Fibroblast of lung (primary cell): ENCODE measurements at regions not wholly inside any gene's neighbourhood (a gene's known extent, or its start where the extent isn't known, plus 50 kb on each side); places are given as distances from the start of the nearest gene placed in this dataset.

Source experiments
- DNase-seq, 2 donors: peaks; one replicate each; pipeline versions ENCODE4 v3.0.0 to v3.0.0-alpha.2; 2010; ENCODE audit warnings: low read depth in 2 of 2
- H2AFZ ChIP-seq: 2 replicates; pipeline ENCODE4 v1.5.1; 2012; ENCODE audit warnings: low read length, control low read depth, inconsistent platforms
- H3K27ac ChIP-seq: 2 replicates; pipeline ENCODE4 v1.5.1; 2011; ENCODE audit warnings: low read length, control low read depth; ENCODE audit not compliant: insufficient read depth
- H3K27me3 ChIP-seq: 2 replicates; pipeline ENCODE4 v1.5.1; 2011; ENCODE audit warnings: mild to moderate bottlenecking, low read length; ENCODE audit not compliant: control insufficient read depth, insufficient read depth
- H3K36me3 ChIP-seq: 2 replicates; pipeline ENCODE4 v1.5.1; 2011; ENCODE audit warnings: low read length; ENCODE audit not compliant: control insufficient read depth, insufficient read depth
- H3K4me1 ChIP-seq: 2 replicates; pipeline ENCODE4 v1.5.1; 2011; ENCODE audit warnings: low read length; ENCODE audit not compliant: control insufficient read depth, insufficient read depth; ENCODE audit errors: extremely low read depth
- H3K4me2 ChIP-seq: 2 replicates; pipeline ENCODE4 v1.5.1; 2011; ENCODE audit warnings: low read length, control low read depth; ENCODE audit not compliant: insufficient read depth; ENCODE audit errors: extremely low read depth
- H3K4me3 ChIP-seq, 4 experiments: fragments of 200-600 bp in 1 of 4; sonication (generic) in 1 of 4; replicated peaks in 1 of 4; 2 replicates each; pipeline ENCODE4 v1.5.1; 2011 to 2016; ENCODE audit warnings: low read length in 4 of 4, low read depth in 3 of 4, mild to moderate bottlenecking in 3 of 4, control low read depth in 2 of 4, inconsistent platforms in 1 of 4, mixed read lengths in 1 of 4; ENCODE audit not compliant: insufficient read depth in 1 of 4; ENCODE audit errors: control extremely low read depth in 1 of 4
- H3K79me2 ChIP-seq: 2 replicates; pipeline ENCODE4 v1.5.1; 2012; ENCODE audit warnings: mild to moderate bottlenecking, low read length, inconsistent platforms; ENCODE audit not compliant: control insufficient read depth, insufficient read depth
- H3K9ac ChIP-seq: 2 replicates; pipeline ENCODE4 v1.5.1; 2011; ENCODE audit warnings: mild to moderate bottlenecking, low read length, control low read depth; ENCODE audit not compliant: insufficient read depth
- H3K9me3 ChIP-seq: 2 replicates; pipeline ENCODE4 v1.5.1; 2012; ENCODE audit warnings: low read depth, low read length; ENCODE audit not compliant: control insufficient read depth, insufficient read depth
- H4K20me1 ChIP-seq: 2 replicates; pipeline ENCODE4 v1.5.1; 2011; ENCODE audit warnings: low read length; ENCODE audit not compliant: control insufficient read depth, insufficient read depth; ENCODE audit errors: extremely low read depth
- EZH2 ChIP-seq: IDR thresholded peaks from 2 replicates; pipeline ENCODE4 v1.5.1; 2012; ENCODE audit warnings: low read length, control low read depth, mild to moderate bottlenecking; ENCODE audit errors: missing control alignments
- TF ChIP-seq, protein P1 (sequence below), 2 donors: IDR thresholded peaks in 1 of 2; conservative IDR thresholded peaks in 1 of 2; 1 replicate in 1 of 2; 2 replicates in 1 of 2; pipeline ENCODE4 v1.5.1; 2011 to 2012; ENCODE audit warnings: low read length in 2 of 2, control low read depth in 1 of 2, inconsistent platforms in 1 of 2, low read depth in 1 of 2, mild to moderate bottlenecking in 1 of 2

DNA sequence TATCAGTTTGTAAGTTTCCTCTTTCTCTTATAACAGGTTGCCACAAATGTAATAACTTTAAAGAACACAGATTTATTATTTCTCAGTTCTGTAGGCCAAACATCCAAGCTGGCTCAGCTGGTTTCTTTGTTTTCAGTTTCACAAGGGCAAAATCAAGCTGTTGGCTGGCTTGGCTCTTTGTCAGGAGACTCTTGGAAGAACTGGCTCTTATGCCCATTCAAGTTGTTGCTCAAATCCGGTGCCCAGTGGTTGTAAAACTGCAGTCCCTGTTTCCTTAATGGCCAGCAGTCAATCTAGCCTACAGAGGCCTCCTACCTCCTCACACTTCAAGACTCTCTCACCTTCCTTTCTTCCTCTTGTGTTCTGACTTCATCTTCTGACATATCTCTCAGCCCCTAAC, 1171.0 kb downstream of the MRPL39 start:
- Histone ChIP-seq H3K27ac (no peak overlapping the region), H3K4me1 (no peaks in the 10 kb centered on the region), H4K20me1 (no peaks in the 10 kb centered on the region), H3K9ac (no peak overlapping the region), H3K27me3 (no peaks in the 10 kb centered on the region), H3K4me2 (no peak overlapping the region), H2AFZ (no peak overlapping the region), H3K79me2 (no peaks in the 10 kb centered on the region), H3K9me3 (no peaks in the 10 kb centered on the region), H3K36me3 (no peaks in the 10 kb centered on the region), H3K4me3 (no peak overlapping the region)
- no peak for DNase-seq
- TF ChIP-seq EZH2 = no peak
- TF ChIP-seq, protein P1, sequence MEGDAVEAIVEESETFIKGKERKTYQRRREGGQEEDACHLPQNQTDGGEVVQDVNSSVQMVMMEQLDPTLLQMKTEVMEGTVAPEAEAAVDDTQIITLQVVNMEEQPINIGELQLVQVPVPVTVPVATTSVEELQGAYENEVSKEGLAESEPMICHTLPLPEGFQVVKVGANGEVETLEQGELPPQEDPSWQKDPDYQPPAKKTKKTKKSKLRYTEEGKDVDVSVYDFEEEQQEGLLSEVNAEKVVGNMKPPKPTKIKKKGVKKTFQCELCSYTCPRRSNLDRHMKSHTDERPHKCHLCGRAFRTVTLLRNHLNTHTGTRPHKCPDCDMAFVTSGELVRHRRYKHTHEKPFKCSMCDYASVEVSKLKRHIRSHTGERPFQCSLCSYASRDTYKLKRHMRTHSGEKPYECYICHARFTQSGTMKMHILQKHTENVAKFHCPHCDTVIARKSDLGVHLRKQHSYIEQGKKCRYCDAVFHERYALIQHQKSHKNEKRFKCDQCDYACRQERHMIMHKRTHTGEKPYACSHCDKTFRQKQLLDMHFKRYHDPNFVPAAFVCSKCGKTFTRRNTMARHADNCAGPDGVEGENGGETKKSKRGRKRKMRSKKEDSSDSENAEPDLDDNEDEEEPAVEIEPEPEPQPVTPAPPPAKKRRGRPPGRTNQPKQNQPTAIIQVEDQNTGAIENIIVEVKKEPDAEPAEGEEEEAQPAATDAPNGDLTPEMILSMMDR (conservative IDR thresholded peaks at IDR 0.05 in 1 of 2, IDR thresholded peaks at IDR 0.05 in 1 of 2; ENCODE audit: low read depth in 1 of 2, low read length in 2 of 2) = no peak

DNA sequence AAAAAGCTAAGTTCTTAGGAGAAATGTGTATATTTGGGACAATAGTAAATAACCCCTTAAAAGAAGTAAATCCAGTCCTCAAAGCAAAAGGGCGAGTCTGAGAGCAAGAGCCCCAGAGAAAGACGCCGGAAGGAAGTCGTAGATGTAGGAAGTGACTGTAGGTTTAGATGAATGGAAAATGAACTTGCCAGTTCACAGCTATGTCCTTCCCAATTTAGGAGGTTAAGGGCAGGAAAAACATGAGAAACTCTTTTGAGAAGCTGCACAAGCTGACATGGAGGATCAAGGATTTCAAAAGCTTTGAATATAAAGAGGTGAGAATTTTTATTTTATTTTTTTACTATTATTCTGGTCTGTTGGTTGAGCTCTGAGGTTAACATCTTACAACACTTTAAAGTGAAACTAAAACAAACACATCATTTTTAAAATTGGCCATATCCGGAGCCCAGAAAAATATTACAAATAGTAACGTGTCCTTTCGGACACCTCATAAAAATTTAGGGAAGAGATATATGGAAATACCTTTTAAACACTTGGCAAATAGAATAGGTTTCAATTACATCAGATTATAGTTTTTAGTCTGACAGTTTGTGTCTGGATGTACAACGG, 1178.6 kb downstream of the MRPL39 start:
- DNase-seq = peak in 1 of 2 donors; percentile 7
- peak overlapping the region in 1 of 4 experiments; percentile 21 for H3K4me3 ChIP-seq

DNA sequence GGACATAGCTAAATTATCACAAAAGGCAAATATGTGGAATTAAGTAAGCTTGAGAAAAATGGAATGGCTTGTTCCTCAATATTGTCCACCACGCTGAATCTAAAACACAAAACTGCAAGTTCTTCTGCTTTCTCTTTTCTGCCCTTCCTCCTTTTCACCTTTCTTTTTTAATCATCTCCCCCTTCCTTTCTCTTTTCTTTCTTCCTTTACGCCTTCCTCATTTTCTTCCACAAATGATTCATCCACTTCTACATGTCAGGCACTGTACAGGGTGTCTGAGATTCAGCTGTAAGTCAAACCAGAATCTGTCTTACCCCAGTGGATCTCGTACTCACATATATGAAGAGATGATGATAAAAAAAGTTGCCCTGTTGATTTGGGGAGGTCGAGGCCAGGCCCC, 1182.5 kb downstream of the MRPL39 start:
- Histone ChIP-seq H3K9me3 (no peaks in the 10 kb centered on the region), H3K27me3 (no peaks in the 10 kb centered on the region), H3K27ac (no peak overlapping the region), H3K4me2 (no peak overlapping the region), H3K4me3 (no peak overlapping the region), H4K20me1 (no peaks in the 10 kb centered on the region), H3K79me2 (no peaks in the 10 kb centered on the region), H3K36me3 (no peaks in the 10 kb centered on the region), H3K9ac (no peak overlapping the region), H3K4me1 (no peaks in the 10 kb centered on the region), H2AFZ (no peak overlapping the region)
- TF ChIP-seq EZH2 = no peak
- TF ChIP-seq, protein P1 (conservative IDR thresholded peaks at IDR 0.05 in 1 of 2, IDR thresholded peaks at IDR 0.05 in 1 of 2; ENCODE audit: low read depth in 1 of 2, low read length in 2 of 2) = no peak
- no peak for DNase-seq

More for the DNA sequence above, 1178.6 kb downstream of the MRPL39 start:
- H3K9me3 ChIP-seq = no peaks in the 10 kb centered on the region
- H3K4me1 ChIP-seq = no peaks in the 10 kb centered on the region
- H4K20me1 ChIP-seq = no peaks in the 10 kb centered on the region
- no peak overlapping the region for H2AFZ ChIP-seq
- H3K4me2 ChIP-seq = no peak overlapping the region
- H3K27me3 ChIP-seq = no peaks in the 10 kb centered on the region
- H3K36me3 ChIP-seq = no peaks in the 10 kb centered on the region
- TF ChIP-seq, protein P1 (conservative IDR thresholded peaks at IDR 0.05 in 1 of 2, IDR thresholded peaks at IDR 0.05 in 1 of 2; ENCODE audit: low read depth in 1 of 2, low read length in 2 of 2) = no peak
- no peak for TF ChIP-seq EZH2
- no peaks in the 10 kb centered on the region for H3K79me2 ChIP-seq
- no peak overlapping the region for H3K9ac ChIP-seq
- no peak overlapping the region for H3K27ac ChIP-seq
